GM19463 (cell line): ENCODE measurements at regions not wholly inside any gene's neighbourhood (a gene's known extent, or its start where the extent isn't known, plus 50 kb on each side); places are given as distances from the start of the nearest gene placed in this dataset.

Experiments
- ATAC-seq: cut with Tn5 transposase; IDR thresholded peaks from one replicate; pipeline ENCODE4 v1.9.1; 2021; ENCODE audit warnings: mild to moderate bottlenecking, moderate library complexity; ENCODE audit not compliant: unreplicated experiment

GRCh38 chr6:18920701-18921100, 533.6 kb downstream of the RNF144B start:
- no peak for ATAC-seq

- ATAC-seq: no peak
Observed at GRCh38 chr6:18931086-18931485, 543.9 kb downstream of the RNF144B start.

- no peak for ATAC-seq
Observed at GRCh38 chr6:18958146-18958545, 571.0 kb downstream of the RNF144B start.

- no peak for ATAC-seq
Observed at GRCh38 chr6:18961566-18961965, 574.4 kb downstream of the RNF144B start.

GRCh38 chr6:18962361-18962905, 575.3 kb downstream of the RNF144B start:
- ATAC-seq: no peak

- no peak for ATAC-seq
Observed at GRCh38 chr6:18963439-18963838, 576.3 kb downstream of the RNF144B start.

GRCh38 chr6:18973251-18973650, 586.1 kb downstream of the RNF144B start:
- ATAC-seq: no peak

GRCh38 chr6:18976091-18976490, 588.9 kb downstream of the RNF144B start:
- no peak for ATAC-seq

- ATAC-seq: no peak
Observed at GRCh38 chr6:18976966-18977365, 589.8 kb downstream of the RNF144B start.

GRCh38 chr6:18978337-18979128, 591.4 kb downstream of the RNF144B start:
- no peak for ATAC-seq

- ATAC-seq: no peak
Observed at GRCh38 chr6:18985061-18985460, 597.9 kb downstream of the RNF144B start.

GRCh38 chr6:18985996-18986395, 598.8 kb downstream of the RNF144B start:
- no peak for ATAC-seq

GRCh38 chr6:18988636-18989035, 601.5 kb downstream of the RNF144B start:
- no peak for ATAC-seq

GRCh38 chr6:18990059-18990978, 603.2 kb downstream of the RNF144B start:
- ATAC-seq: peak; percentile 97

- peak; percentile 96 for ATAC-seq
Observed at GRCh38 chr6:18997375-18997826, 610.3 kb downstream of the RNF144B start.

GRCh38 chr6:19002976-19003560, 615.9 kb downstream of the RNF144B start:
- ATAC-seq: no peak

- ATAC-seq: no peak
Observed at GRCh38 chr6:19004176-19004575, 617.0 kb downstream of the RNF144B start.

GRCh38 chr6:19009769-19010168, 622.6 kb downstream of the RNF144B start:
- ATAC-seq: no peak

GRCh38 chr6:19013026-19013705, 626.0 kb downstream of the RNF144B start:
- no peak for ATAC-seq

- ATAC-seq: no peak
Observed at GRCh38 chr6:19024737-19025136, 637.6 kb downstream of the RNF144B start.

GRCh38 chr6:19028201-19028600, 641.1 kb downstream of the RNF144B start:
- no peak for ATAC-seq
